PC-3 (cell line): ENCODE measurements at regions not wholly inside any gene's neighbourhood (a gene's known extent, or its start where the extent isn't known, plus 50 kb on each side); places are given as distances from the start of the nearest gene placed in this dataset.

ENCODE experiments used
- EZH2 ChIP-seq: fragments of 300-600 bp; sonication (generic); IDR thresholded peaks from one replicate; pipeline ENCODE4 v1.6.1; 2017; ENCODE audit warnings: antibody characterized with exemption, mild to moderate bottlenecking, low read length; ENCODE audit not compliant: unreplicated experiment
- TF ChIP-seq, protein P1 (sequence below): fragments of 300-600 bp; sonication (generic); conservative IDR thresholded peaks from 2 replicates; pipeline ENCODE4 v1.5.1; 2017; ENCODE audit warnings: antibody characterized with exemption, low read depth, mild to moderate bottlenecking, low read length

DNA sequence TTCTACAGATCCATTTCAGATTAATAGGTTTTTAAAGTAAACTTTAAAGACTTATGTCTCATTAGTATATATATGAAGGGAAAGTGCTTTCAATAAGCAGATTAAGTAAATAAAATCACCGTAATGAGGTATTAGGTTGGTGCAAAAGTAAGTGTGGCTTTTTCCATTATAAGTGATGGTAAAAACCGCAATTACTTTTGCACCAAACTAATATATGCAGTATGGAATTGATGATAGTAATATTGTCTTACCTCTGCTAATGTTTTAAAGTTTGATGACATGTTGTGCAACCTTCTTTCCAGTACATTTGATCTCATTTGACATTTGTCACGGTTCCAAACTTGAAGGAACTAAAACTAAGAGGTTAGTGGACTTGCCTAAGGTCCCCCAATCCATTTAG lies 1819.3 kb downstream of the PCDH9 start:
- TF ChIP-seq EZH2: no peak
- TF ChIP-seq, protein P1, sequence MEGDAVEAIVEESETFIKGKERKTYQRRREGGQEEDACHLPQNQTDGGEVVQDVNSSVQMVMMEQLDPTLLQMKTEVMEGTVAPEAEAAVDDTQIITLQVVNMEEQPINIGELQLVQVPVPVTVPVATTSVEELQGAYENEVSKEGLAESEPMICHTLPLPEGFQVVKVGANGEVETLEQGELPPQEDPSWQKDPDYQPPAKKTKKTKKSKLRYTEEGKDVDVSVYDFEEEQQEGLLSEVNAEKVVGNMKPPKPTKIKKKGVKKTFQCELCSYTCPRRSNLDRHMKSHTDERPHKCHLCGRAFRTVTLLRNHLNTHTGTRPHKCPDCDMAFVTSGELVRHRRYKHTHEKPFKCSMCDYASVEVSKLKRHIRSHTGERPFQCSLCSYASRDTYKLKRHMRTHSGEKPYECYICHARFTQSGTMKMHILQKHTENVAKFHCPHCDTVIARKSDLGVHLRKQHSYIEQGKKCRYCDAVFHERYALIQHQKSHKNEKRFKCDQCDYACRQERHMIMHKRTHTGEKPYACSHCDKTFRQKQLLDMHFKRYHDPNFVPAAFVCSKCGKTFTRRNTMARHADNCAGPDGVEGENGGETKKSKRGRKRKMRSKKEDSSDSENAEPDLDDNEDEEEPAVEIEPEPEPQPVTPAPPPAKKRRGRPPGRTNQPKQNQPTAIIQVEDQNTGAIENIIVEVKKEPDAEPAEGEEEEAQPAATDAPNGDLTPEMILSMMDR: no peak
